ENCODE measurements at regions not wholly inside any gene's neighbourhood (a gene's known extent, or its start where the extent isn't known, plus 50 kb on each side); places are given as distances from the start of the nearest gene placed in this dataset.

GRCh38 chr7:53996876-53997275, 545.3 kb upstream of the VSTM2A start:
- TF ChIP-seq ZNF274 (IDR thresholded peaks at IDR 0.05; ENCODE audit: low read depth, low read length) = no peak
- no peak for TF ChIP-seq YY1 (IDR thresholded peaks at IDR 0.05; ENCODE audit: insufficient read depth, insufficient read length)

Measured in NT2/D1 (cell line).